Osteocyte (in vitro differentiated cells): ENCODE measurements at regions not wholly inside any gene's neighbourhood (a gene's known extent, or its start where the extent isn't known, plus 50 kb on each side); places are given as distances from the start of the nearest gene placed in this dataset.

Source experiments
- DNase-seq: peaks from one replicate; pipeline ENCODE4 v3.0.0; 2021; ENCODE audit warnings: mixed read lengths; ENCODE audit not compliant: unreplicated experiment; ENCODE audit errors: extremely low spot score
- H3K27ac Mint-ChIP-seq: one replicate; pipeline ENCODE4 v1.8.0; 2021; ENCODE audit warnings: mild to moderate bottlenecking, mixed read lengths; ENCODE audit not compliant: unreplicated experiment
- H3K27me3 Mint-ChIP-seq: one replicate; pipeline ENCODE4 v1.8.0; 2021; ENCODE audit warnings: mixed read lengths; ENCODE audit not compliant: unreplicated experiment
- H3K36me3 Mint-ChIP-seq: one replicate; pipeline ENCODE4 v1.8.0; 2021; ENCODE audit warnings: mixed read lengths; ENCODE audit not compliant: unreplicated experiment
- H3K4me1 Mint-ChIP-seq: one replicate; pipeline ENCODE4 v1.8.0; 2021; ENCODE audit warnings: mixed read lengths; ENCODE audit not compliant: unreplicated experiment
- H3K4me3 Mint-ChIP-seq: one replicate; pipeline ENCODE4 v1.8.0; 2021; ENCODE audit warnings: mild to moderate bottlenecking, moderate library complexity, mixed read lengths; ENCODE audit not compliant: unreplicated experiment
- H3K9me3 Mint-ChIP-seq: one replicate; pipeline ENCODE4 v1.8.0; 2021; ENCODE audit warnings: mixed read lengths; ENCODE audit not compliant: unreplicated experiment
- TF ChIP-seq, protein P1 (sequence below): fragments of 200-600 bp; sonication (generic); IDR thresholded peaks from 2 replicates; pipeline ENCODE4 v1.5.0; 2021; ENCODE audit warnings: antibody characterized with exemption, mild to moderate bottlenecking, moderate library complexity

DNA sequence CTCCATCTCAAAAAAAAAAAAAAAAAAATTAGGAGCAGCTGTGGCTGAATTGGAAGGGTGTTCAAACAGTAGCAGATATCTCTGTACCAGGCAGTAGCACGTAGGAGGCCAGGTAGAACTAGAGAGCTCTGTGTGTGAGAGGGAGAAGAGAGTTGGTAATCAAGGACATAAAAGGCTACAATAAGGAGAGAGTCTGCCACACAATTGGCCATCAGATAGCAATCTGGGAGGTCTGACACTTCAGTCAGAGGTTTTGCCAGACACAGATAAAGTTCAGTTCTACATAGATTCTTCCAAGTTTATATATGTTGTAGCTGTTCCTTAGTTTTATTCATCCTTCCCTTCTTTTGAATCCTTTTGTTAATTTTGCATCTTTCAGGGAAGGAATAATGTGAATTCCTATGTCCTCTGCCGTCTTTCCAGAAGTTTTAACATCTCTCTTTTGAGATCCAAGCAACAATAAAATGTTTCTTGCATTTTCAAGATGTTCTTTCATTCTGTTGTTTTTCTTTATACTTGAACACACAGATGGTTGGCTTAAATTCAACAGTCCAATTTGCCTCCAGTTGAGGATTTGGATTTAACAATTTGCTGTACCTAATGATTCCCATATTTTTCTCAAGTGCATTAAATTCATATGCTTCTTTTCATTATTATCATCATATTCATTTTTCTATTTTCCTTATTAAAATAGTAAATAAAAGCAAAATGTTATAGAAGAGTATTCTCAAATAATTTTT is 600.3 kb upstream of the GCFC2 start:
- Mint-ChIP-seq H3K4me3 (no peak overlapping the region), H3K27me3 (no peaks in the 10 kb centered on the region), H3K27ac (no peak overlapping the region), H3K9me3 (no peaks in the 10 kb centered on the region), H3K36me3 (no peaks in the 10 kb centered on the region), H3K4me1 (no peaks in the 10 kb centered on the region)
- no peak for DNase-seq
- TF ChIP-seq, protein P1, sequence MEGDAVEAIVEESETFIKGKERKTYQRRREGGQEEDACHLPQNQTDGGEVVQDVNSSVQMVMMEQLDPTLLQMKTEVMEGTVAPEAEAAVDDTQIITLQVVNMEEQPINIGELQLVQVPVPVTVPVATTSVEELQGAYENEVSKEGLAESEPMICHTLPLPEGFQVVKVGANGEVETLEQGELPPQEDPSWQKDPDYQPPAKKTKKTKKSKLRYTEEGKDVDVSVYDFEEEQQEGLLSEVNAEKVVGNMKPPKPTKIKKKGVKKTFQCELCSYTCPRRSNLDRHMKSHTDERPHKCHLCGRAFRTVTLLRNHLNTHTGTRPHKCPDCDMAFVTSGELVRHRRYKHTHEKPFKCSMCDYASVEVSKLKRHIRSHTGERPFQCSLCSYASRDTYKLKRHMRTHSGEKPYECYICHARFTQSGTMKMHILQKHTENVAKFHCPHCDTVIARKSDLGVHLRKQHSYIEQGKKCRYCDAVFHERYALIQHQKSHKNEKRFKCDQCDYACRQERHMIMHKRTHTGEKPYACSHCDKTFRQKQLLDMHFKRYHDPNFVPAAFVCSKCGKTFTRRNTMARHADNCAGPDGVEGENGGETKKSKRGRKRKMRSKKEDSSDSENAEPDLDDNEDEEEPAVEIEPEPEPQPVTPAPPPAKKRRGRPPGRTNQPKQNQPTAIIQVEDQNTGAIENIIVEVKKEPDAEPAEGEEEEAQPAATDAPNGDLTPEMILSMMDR = no peak

DNA sequence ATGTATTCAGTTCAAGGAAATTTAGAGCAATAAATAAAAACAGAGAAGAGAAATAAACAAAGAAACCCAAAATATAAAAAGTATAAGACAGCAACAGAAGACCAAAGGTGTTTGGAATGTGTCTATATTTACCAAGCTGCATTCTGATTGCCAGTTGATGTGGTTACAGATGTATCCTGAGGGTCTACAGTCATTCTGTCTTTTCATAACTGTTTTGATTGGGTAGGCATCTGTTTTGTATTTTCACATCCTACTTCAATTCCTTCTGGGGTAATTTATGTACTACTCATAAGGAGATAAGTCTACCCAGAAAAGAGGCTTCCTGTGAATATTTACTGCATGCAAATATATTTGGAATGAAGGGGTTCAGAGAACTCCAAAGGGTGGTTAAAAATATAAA is 596.8 kb upstream of the GCFC2 start:
- no peaks in the 10 kb centered on the region for H3K9me3 Mint-ChIP-seq
- no peaks in the 10 kb centered on the region for H3K4me1 Mint-ChIP-seq
- H3K27me3 Mint-ChIP-seq = no peaks in the 10 kb centered on the region
- TF ChIP-seq, protein P1 = no peak
- H3K4me3 Mint-ChIP-seq = no peak overlapping the region
- no peak for DNase-seq
- H3K27ac Mint-ChIP-seq = no peak overlapping the region
- H3K36me3 Mint-ChIP-seq = no peaks in the 10 kb centered on the region

DNA sequence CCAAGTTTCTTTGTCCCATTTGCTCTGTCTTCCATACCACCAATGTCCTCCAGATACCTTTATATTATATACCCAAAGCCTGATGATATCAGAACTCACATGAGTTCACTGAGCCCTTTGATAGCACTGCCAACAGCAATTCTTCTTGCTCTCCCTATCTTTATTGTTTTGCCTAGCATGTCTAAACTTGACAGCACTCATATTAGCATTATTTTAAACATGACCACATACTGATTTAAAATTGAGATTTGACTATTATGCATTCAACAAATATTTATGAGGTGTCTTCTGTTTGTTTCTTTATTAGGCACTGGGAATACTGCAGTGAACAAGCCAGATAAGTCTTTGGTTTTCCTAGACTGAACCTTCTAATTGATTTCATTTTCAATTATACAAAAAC is 587.3 kb upstream of the GCFC2 start:
- TF ChIP-seq, protein P1 = no peak
- Mint-ChIP-seq H3K4me3 (no peak overlapping the region), H3K27me3 (no peaks in the 10 kb centered on the region), H3K36me3 (no peaks in the 10 kb centered on the region), H3K4me1 (no peaks in the 10 kb centered on the region), H3K9me3 (no peaks in the 10 kb centered on the region), H3K27ac (no peak overlapping the region)
- DNase-seq = no peak

DNA sequence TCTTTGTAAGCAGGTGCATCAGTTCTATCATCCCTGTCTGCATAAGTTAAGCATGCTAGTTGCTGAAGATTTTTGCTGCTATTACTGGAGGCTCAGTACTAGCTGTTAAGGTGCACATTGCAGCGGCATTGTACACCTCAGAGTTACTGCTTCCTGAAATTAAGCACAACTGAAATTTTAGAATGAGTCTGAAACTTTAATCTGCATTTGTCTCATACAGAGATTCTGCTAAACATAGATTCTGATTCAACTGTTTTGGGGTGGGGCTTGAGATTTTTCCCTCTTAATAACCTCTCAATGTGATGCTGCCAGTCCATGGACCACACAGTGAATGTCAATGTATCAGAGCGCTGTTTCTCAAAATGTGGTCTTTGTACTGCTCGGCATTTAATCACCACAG is 585.7 kb upstream of the GCFC2 start:
- Mint-ChIP-seq H3K4me1 (no peaks in the 10 kb centered on the region), H3K36me3 (no peaks in the 10 kb centered on the region)

DNA sequence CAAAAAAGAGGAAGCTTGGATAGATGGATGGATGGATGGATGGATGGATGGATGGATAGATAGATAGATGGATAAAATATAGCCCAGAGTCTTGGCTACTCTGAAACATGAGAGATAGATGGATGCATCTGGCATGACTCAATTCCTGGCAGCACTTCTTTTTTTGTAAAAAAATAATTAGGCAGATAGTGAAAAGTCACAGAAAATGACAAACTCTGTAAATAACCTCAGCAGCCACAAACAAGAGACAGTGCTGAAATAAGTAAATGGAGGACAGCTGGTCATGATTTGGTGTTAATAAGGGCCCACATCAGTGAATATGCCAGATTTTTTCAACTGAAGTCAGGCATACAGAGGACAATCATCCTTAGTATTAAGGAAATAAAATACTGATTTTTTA is 585.0 kb upstream of the GCFC2 start:
- Mint-ChIP-seq H3K27ac (no peak overlapping the region), H3K4me3 (no peak overlapping the region), H3K36me3 (no peaks in the 10 kb centered on the region), H3K9me3 (no peaks in the 10 kb centered on the region), H3K4me1 (no peaks in the 10 kb centered on the region), H3K27me3 (no peaks in the 10 kb centered on the region)
- TF ChIP-seq, protein P1 = no peak
- DNase-seq = no peak

More for the DNA sequence above, 585.7 kb upstream of the GCFC2 start:
- H3K4me3 Mint-ChIP-seq = no peak overlapping the region
- TF ChIP-seq, protein P1 = no peak
- no peak overlapping the region for H3K27ac Mint-ChIP-seq
- no peaks in the 10 kb centered on the region for H3K27me3 Mint-ChIP-seq
- no peak for DNase-seq
- no peaks in the 10 kb centered on the region for H3K9me3 Mint-ChIP-seq
